ENCODE measurements at regions not wholly inside any gene's neighbourhood (a gene's known extent, or its start where the extent isn't known, plus 50 kb on each side); places are given as distances from the start of the nearest gene placed in this dataset.

DNA sequence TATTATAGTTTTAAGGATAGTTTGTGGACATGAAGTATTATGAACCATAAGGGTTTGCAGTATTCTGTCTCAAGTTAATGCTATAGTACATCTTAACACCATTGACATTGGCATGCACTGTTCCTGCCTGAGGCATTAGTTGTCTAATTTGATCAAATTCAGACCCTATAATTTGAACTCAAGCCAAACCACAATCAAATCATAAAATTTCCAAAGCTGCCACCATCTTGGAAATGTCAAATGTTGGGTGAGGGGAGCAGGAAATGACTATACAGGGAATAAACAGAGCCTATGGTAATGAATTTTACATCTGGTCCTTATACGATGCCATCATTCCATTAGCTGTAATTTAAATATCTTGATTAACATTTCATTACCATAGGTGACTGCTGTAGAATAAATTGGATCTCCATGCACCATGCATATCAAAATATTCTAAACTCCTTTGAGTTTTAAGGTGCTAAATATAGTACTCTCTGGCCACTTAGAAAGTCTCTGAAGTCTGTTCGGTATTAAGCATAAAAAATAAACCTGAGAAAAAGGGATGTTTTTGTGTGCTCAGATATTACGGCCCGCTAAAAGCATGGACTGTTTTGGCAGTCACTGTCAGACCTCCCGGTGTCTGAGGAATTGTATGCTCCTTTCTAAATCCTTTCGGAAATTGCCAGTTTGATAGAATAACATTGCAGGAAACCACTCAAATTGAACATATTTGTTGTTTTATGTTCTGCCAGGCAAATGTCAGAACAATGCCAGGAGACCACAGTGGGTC is 257.7 kb downstream of the SPRY2 start:
- Histone ChIP-seq H3K56ac (ENCODE audit: insufficient read length, low read depth, low read length) (no peak overlapping the region), H2AK5ac (ENCODE audit: insufficient read length, low read length) (no peak overlapping the region), H4K5ac (ENCODE audit: insufficient read length, low read depth, low read length) (no peak overlapping the region), H2BK12ac (ENCODE audit: insufficient read length, low read depth, low read length) (no peak overlapping the region), H3K23ac (ENCODE audit: insufficient read length, low read depth, low read length) (no peak overlapping the region), H3K4me2 (ENCODE audit: insufficient read depth, insufficient read length, low read length) (no peak overlapping the region), H2BK20ac (ENCODE audit: low read depth, low read length, poor library complexity, severe bottlenecking) (no peak overlapping the region), H3K27ac (ENCODE audit: insufficient read length, low read depth, low read length) (no peak overlapping the region), H4K20me1 (ENCODE audit: control insufficient read depth, insufficient read depth, insufficient read length) (no peaks in the 10 kb centered on the region), H3K27me3 (ENCODE audit: insufficient read depth, low read length) (no peaks in the 10 kb centered on the region), H2BK5ac (ENCODE audit: insufficient read length, low read length) (no peak overlapping the region), H3K79me1 (ENCODE audit: insufficient read depth, low read depth, low read length, poor library complexity, severe bottlenecking) (no peaks in the 10 kb centered on the region), H4K8ac (replicated peaks; ENCODE audit: insufficient read length, low read depth, low read length) (no peak overlapping the region), H3K4ac (ENCODE audit: low read depth, low read length) (no peak overlapping the region), H3K14ac (ENCODE audit: insufficient read depth, low read length) (no peak overlapping the region), H3K79me2 (ENCODE audit: insufficient read depth, low read length) (no peaks in the 10 kb centered on the region), H2BK15ac (ENCODE audit: low read depth, low read length) (no peak overlapping the region), H3K4me1 (ENCODE audit: insufficient read depth, low read length) (peaks cover 3% of the 10 kb centered on the region; the same call in 1 of the 2 replicates), H2AFZ (ENCODE audit: low read length) (peak overlapping the region; percentile 68), H3K18ac (ENCODE audit: insufficient read length, low read depth, low read length) (no peak overlapping the region), H2BK120ac (ENCODE audit: low read depth, low read length, poor library complexity, severe bottlenecking) (no peak overlapping the region), H3K9ac (ENCODE audit: extremely low read depth, insufficient read length, low read length) (no peak overlapping the region), H3K23me2 (ENCODE audit: insufficient read length, low read depth, low read length, poor library complexity, severe bottlenecking) (no peaks in the 10 kb centered on the region), H3T11ph (ENCODE audit: low read length) (no peak overlapping the region), H4K91ac (ENCODE audit: insufficient read length, low read depth, low read length) (no peak overlapping the region), H3K9me3 (ENCODE audit: control insufficient read depth, low read depth, low read length) (no peaks in the 10 kb centered on the region)
- TF ChIP-seq, protein P1, sequence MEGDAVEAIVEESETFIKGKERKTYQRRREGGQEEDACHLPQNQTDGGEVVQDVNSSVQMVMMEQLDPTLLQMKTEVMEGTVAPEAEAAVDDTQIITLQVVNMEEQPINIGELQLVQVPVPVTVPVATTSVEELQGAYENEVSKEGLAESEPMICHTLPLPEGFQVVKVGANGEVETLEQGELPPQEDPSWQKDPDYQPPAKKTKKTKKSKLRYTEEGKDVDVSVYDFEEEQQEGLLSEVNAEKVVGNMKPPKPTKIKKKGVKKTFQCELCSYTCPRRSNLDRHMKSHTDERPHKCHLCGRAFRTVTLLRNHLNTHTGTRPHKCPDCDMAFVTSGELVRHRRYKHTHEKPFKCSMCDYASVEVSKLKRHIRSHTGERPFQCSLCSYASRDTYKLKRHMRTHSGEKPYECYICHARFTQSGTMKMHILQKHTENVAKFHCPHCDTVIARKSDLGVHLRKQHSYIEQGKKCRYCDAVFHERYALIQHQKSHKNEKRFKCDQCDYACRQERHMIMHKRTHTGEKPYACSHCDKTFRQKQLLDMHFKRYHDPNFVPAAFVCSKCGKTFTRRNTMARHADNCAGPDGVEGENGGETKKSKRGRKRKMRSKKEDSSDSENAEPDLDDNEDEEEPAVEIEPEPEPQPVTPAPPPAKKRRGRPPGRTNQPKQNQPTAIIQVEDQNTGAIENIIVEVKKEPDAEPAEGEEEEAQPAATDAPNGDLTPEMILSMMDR (conservative IDR thresholded peaks at IDR 0.05), result no peak
- no peak for DNase-seq
- H3K27me3 Mint-ChIP-seq (ENCODE audit: low read depth), result no peaks in the 10 kb centered on the region
- WGBS (ENCODE audit: extremely low coverage, insufficient read length, low lambda C conversion rate), result no CpG with 5 or more reads among the region's 6 CpGs
- no peaks in the 10 kb centered on the region for H3K9me3 Mint-ChIP-seq
- no peaks in the 10 kb centered on the region for H3K36me3 Mint-ChIP-seq (ENCODE audit: insufficient read depth in 1 of 3, low read depth in 3 of 3)
- H3K27ac Mint-ChIP-seq, result peak overlapping the region in 2 of 3 experiments; percentile 31 to 36; a peak in 4 of 7 replicates
- no peak overlapping the region for H3K4me3 Mint-ChIP-seq
- peaks cover 11 to 16% of the 10 kb centered on the region in 2 experiments for H3K4me1 Mint-ChIP-seq
